ENCODE measurements at regions not wholly inside any gene's neighbourhood (a gene's known extent, or its start where the extent isn't known, plus 50 kb on each side); places are given as distances from the start of the nearest gene placed in this dataset.

DNA sequence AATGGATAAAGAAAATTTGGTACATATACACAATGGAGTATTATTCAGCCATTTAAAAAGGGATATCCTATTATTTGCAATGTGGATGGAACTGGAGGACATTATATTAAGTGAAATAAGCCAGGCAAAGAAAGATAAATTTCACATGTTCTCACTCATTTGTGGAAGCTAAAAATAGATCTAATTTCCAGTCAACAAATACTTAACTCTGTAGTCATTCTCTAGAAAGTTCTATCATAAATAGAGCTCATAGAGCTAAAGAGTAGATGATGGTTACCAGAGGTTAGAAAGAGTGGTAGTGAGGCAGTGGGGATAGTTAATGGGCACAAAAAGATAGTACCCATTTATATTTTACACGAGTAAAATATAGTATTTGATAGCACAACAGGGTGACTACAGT is 104.2 kb upstream of the SLC13A1 start:
- H3K9me3 ChIP-seq (ENCODE audit: low read depth, low read length, poor library complexity, severe bottlenecking) = peaks cover 4% of the 10 kb centered on the region
- no peaks in the 10 kb centered on the region for H3K4me1 ChIP-seq (ENCODE audit: insufficient read depth, low read length, poor library complexity, severe bottlenecking)
- no peak overlapping the region for H3K4me3 ChIP-seq (ENCODE audit: low read depth, low read length, poor library complexity, severe bottlenecking)
- BruUV-seq (replicated peaks) = no TSS peak
- no peak overlapping the region for H3K27ac ChIP-seq (ENCODE audit: low read depth, low read length, poor library complexity, severe bottlenecking)
- no peak for TF ChIP-seq EZH2 (IDR thresholded peaks at IDR 0.05; ENCODE audit: borderline replicate concordance, low read depth, low read length, poor library complexity, severe bottlenecking)
- TF ChIP-seq, protein P1, sequence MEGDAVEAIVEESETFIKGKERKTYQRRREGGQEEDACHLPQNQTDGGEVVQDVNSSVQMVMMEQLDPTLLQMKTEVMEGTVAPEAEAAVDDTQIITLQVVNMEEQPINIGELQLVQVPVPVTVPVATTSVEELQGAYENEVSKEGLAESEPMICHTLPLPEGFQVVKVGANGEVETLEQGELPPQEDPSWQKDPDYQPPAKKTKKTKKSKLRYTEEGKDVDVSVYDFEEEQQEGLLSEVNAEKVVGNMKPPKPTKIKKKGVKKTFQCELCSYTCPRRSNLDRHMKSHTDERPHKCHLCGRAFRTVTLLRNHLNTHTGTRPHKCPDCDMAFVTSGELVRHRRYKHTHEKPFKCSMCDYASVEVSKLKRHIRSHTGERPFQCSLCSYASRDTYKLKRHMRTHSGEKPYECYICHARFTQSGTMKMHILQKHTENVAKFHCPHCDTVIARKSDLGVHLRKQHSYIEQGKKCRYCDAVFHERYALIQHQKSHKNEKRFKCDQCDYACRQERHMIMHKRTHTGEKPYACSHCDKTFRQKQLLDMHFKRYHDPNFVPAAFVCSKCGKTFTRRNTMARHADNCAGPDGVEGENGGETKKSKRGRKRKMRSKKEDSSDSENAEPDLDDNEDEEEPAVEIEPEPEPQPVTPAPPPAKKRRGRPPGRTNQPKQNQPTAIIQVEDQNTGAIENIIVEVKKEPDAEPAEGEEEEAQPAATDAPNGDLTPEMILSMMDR (conservative IDR thresholded peaks at IDR 0.05; ENCODE audit: low read depth, low read length) = no peak
- H3K36me3 ChIP-seq (ENCODE audit: insufficient read depth, low read length, poor library complexity, severe bottlenecking) = no peaks in the 10 kb centered on the region
- no peaks in the 10 kb centered on the region for H3K27me3 ChIP-seq (replicated peaks; ENCODE audit: insufficient read depth, low read depth, low read length, poor library complexity)
- ChIA-PET POLR2A (ENCODE audit: low non-redundant PET) (no interaction called here), CTCF (no interaction called here)
- intact Hi-C loops (cut with micrococcal nuclease; ENCODE audit: unreplicated experiment) = no loop called here
- no peak for DNase-seq (ENCODE audit: low spot score)

DNA sequence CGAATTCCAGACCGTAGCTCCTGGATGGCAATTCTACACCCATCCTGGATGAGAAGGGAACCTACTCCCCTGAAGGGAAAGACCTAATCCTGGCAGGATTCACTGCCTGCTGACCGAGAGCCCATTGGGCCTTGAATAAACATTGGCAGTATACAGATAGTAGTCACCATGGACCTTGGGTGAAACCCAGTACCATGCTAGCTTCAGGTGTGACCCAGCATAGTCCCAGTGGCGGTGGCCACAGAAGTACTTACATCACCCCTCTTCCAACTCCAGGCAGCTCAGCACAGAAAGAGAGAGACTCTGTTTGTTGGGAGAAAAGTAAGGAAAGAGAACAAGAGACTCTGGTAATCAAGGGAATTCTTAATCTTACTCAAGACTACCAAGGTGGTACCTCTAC is 97.2 kb upstream of the SLC13A1 start:
- CTCF ChIA-PET = no interaction called here

DNA sequence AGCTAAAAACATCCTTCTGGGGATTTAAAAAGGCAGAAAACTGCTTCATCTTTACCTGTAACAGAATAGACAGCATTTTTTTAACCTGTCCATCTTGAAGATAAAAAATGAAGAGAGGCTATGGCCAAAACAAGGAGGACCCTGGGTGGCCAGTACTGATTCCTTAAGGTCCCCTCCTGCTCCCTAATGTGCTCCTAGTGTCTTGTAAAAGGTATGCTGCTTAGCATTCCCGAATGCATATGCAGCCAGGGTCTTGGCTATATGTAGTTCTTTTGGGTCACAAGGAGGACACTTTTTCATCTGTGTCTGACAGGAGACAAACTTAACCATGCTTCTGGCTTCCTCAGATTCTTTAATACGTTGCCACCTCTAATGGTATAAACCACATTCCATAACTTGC is 93.9 kb upstream of the SLC13A1 start:
- CTCF ChIA-PET = no interaction called here
- TF ChIP-seq, protein P1 (conservative IDR thresholded peaks at IDR 0.05; ENCODE audit: low read depth, low read length) = no peak
- no peak for TF ChIP-seq EZH2 (IDR thresholded peaks at IDR 0.05; ENCODE audit: borderline replicate concordance, low read depth, low read length, poor library complexity, severe bottlenecking)
- BruUV-seq (replicated peaks) = no TSS peak
- Histone ChIP-seq H3K4me3 (ENCODE audit: low read depth, low read length, poor library complexity, severe bottlenecking) (no peak overlapping the region), H3K27ac (ENCODE audit: low read depth, low read length, poor library complexity, severe bottlenecking) (no peak overlapping the region), H3K27me3 (replicated peaks; ENCODE audit: insufficient read depth, low read depth, low read length, poor library complexity) (no peaks in the 10 kb centered on the region), H3K36me3 (ENCODE audit: insufficient read depth, low read length, poor library complexity, severe bottlenecking) (no peaks in the 10 kb centered on the region), H3K9me3 (ENCODE audit: low read depth, low read length, poor library complexity, severe bottlenecking) (no peaks in the 10 kb centered on the region), H3K4me1 (ENCODE audit: insufficient read depth, low read length, poor library complexity, severe bottlenecking) (no peaks in the 10 kb centered on the region)
- POLR2A ChIA-PET (ENCODE audit: low non-redundant PET) = no interaction called here
- intact Hi-C loops (cut with micrococcal nuclease; ENCODE audit: unreplicated experiment) = no loop called here
- no peak for DNase-seq (ENCODE audit: low spot score)

More for the DNA sequence above, 97.2 kb upstream of the SLC13A1 start:
- H3K4me1 ChIP-seq (ENCODE audit: insufficient read depth, low read length, poor library complexity, severe bottlenecking) = no peaks in the 10 kb centered on the region
- no peaks in the 10 kb centered on the region for H3K36me3 ChIP-seq (ENCODE audit: insufficient read depth, low read length, poor library complexity, severe bottlenecking)
- POLR2A ChIA-PET (ENCODE audit: low non-redundant PET) = no interaction called here
- no peak for DNase-seq (ENCODE audit: low spot score)
- intact Hi-C loops (cut with micrococcal nuclease; ENCODE audit: unreplicated experiment) = no loop called here
- H3K27me3 ChIP-seq (replicated peaks; ENCODE audit: insufficient read depth, low read depth, low read length, poor library complexity) = no peaks in the 10 kb centered on the region
- no peaks in the 10 kb centered on the region for H3K9me3 ChIP-seq (ENCODE audit: low read depth, low read length, poor library complexity, severe bottlenecking)
- no peak overlapping the region for H3K4me3 ChIP-seq (ENCODE audit: low read depth, low read length, poor library complexity, severe bottlenecking)
- TF ChIP-seq EZH2 (IDR thresholded peaks at IDR 0.05; ENCODE audit: borderline replicate concordance, low read depth, low read length, poor library complexity, severe bottlenecking) = no peak
- TF ChIP-seq, protein P1 (conservative IDR thresholded peaks at IDR 0.05; ENCODE audit: low read depth, low read length) = no peak
- H3K27ac ChIP-seq (ENCODE audit: low read depth, low read length, poor library complexity, severe bottlenecking) = no peak overlapping the region
- no TSS peak for BruUV-seq (replicated peaks)
